RWPE2 (cell line): ENCODE measurements at regions not wholly inside any gene's neighbourhood (a gene's known extent, or its start where the extent isn't known, plus 50 kb on each side); places are given as distances from the start of the nearest gene placed in this dataset.

ENCODE experiments used
- ATAC-seq: fragments of 200-7000 bp; cut with Tn5 transposase; 3 replicates; pipeline ENCODE4 v1.9.1; 2021; ENCODE audit warnings: low read depth
- DNase-seq: peaks from one replicate; pipeline ENCODE4 v3.0.0-alpha.2; 2020; ENCODE audit warnings: low spot score
- H3K27ac ChIP-seq: fragments of 450-650 bp; 2 replicates; pipeline ENCODE4 v1.5.1; 2017; ENCODE audit warnings: mild to moderate bottlenecking; ENCODE audit not compliant: poor library complexity, severe bottlenecking
- H3K27me3 ChIP-seq: fragments of 250-450 bp; sonication (Bioruptor Pico); 2 replicates; pipeline ENCODE4 v1.5.1; 2021; ENCODE audit warnings: mild to moderate bottlenecking, moderate library complexity; ENCODE audit not compliant: insufficient read depth, poor library complexity, severe bottlenecking
- H3K36me3 ChIP-seq: fragments of 250-450 bp; sonication (Bioruptor Pico); 2 replicates; pipeline ENCODE4 v1.5.1; 2020; ENCODE audit warnings: low read depth, mild to moderate bottlenecking, moderate library complexity
- H3K4me1 ChIP-seq: fragments of 250-450 bp; sonication (Bioruptor Pico); 2 replicates; pipeline ENCODE4 v1.5.1; 2021; ENCODE audit warnings: mild to moderate bottlenecking, moderate library complexity; ENCODE audit not compliant: insufficient read depth, poor library complexity, severe bottlenecking
- H3K4me3 ChIP-seq: fragments of 250-450 bp; sonication (Bioruptor Pico); 2 replicates; pipeline ENCODE4 v1.5.1; 2021; ENCODE audit warnings: mild to moderate bottlenecking, moderate library complexity; ENCODE audit not compliant: severe bottlenecking
- H3K9me3 ChIP-seq: fragments of 250-450 bp; sonication (Bioruptor Pico); 2 replicates; pipeline ENCODE4 v1.5.1; 2021; ENCODE audit warnings: mild to moderate bottlenecking, moderate library complexity; ENCODE audit not compliant: severe bottlenecking
- CTCF ChIP-seq: fragments of 450-650 bp; IDR thresholded peaks from one replicate; pipeline ENCODE4 v1.5.1; 2017; ENCODE audit warnings: mild to moderate bottlenecking, moderate library complexity; ENCODE audit not compliant: poor library complexity, severe bottlenecking

- no peak for ATAC-seq
Observed at GRCh38 chr17:34706029-34706428, 126.6 kb downstream of the TMEM132E start.

GRCh38 chr17:34703533-34703932 is 124.2 kb downstream of the TMEM132E start:
- DNase-seq, result no peak
- no peaks in the 10 kb centered on the region for H3K4me1 ChIP-seq
- TF ChIP-seq CTCF, result no peak
- H3K27ac ChIP-seq, result no peak overlapping the region
- H3K27me3 ChIP-seq, result no peaks in the 10 kb centered on the region
- no peaks in the 10 kb centered on the region for H3K9me3 ChIP-seq
- H3K36me3 ChIP-seq, result no peaks in the 10 kb centered on the region
- ATAC-seq, result no peak
- H3K4me3 ChIP-seq, result no peak overlapping the region

More at GRCh38 chr17:34706029-34706428, 126.6 kb downstream of the TMEM132E start:
- Histone ChIP-seq H3K36me3 (no peaks in the 10 kb centered on the region), H3K4me1 (no peaks in the 10 kb centered on the region), H3K27ac (no peak overlapping the region), H3K27me3 (no peaks in the 10 kb centered on the region), H3K9me3 (no peaks in the 10 kb centered on the region), H3K4me3 (no peak overlapping the region)
- no peak for DNase-seq
- no peak for TF ChIP-seq CTCF

GRCh38 chr17:34699181-34699580 is 119.8 kb downstream of the TMEM132E start:
- no peaks in the 10 kb centered on the region for H3K4me1 ChIP-seq
- peaks cover 5% of the 10 kb centered on the region for H3K27me3 ChIP-seq
- ATAC-seq (no peak), DNase-seq (no peak)
- peaks cover 2% of the 10 kb centered on the region for H3K9me3 ChIP-seq
- H3K36me3 ChIP-seq, result no peaks in the 10 kb centered on the region
- H3K4me3 ChIP-seq, result no peak overlapping the region
- no peak overlapping the region for H3K27ac ChIP-seq
- no peak for TF ChIP-seq CTCF

GRCh38 chr17:34692920-34693319 is 113.5 kb downstream of the TMEM132E start:
- Histone ChIP-seq H3K36me3 (no peaks in the 10 kb centered on the region), H3K27me3 (peaks cover 5% of the 10 kb centered on the region), H3K4me1 (no peaks in the 10 kb centered on the region), H3K27ac (no peak overlapping the region), H3K9me3 (peaks cover 2% of the 10 kb centered on the region), H3K4me3 (no peak overlapping the region)
- ATAC-seq (peak; percentile 56; the same call in 2 of the 3 replicates), DNase-seq (no peak)
- no peak for TF ChIP-seq CTCF
